Mesothelial cell of epicardium (in vitro differentiated cells): ENCODE measurements at regions not wholly inside any gene's neighbourhood (a gene's known extent, or its start where the extent isn't known, plus 50 kb on each side); places are given as distances from the start of the nearest gene placed in this dataset.

ENCODE experiments used
- DNase-seq, 2 experiments: peaks; one replicate each; pipeline ENCODE4 v3.0.0; 2021; ENCODE audit warnings: low spot score in 2 of 2; ENCODE audit not compliant: unreplicated experiment in 2 of 2
- H3K27ac Mint-ChIP-seq: 2 replicates; pipeline ENCODE4 v1.8.0; 2021; ENCODE audit warnings: mixed read lengths
- H3K27me3 Mint-ChIP-seq: 2 replicates; pipeline ENCODE4 v1.8.0; 2021; ENCODE audit warnings: low read depth, mixed read lengths
- H3K36me3 Mint-ChIP-seq: 2 replicates; pipeline ENCODE4 v1.8.0; 2021; ENCODE audit warnings: mixed read lengths
- H3K4me1 Mint-ChIP-seq: 2 replicates; pipeline ENCODE4 v1.8.0; 2021; ENCODE audit warnings: mixed read lengths
- H3K4me3 Mint-ChIP-seq: 2 replicates; pipeline ENCODE4 v1.8.0; 2021; ENCODE audit warnings: mild to moderate bottlenecking, moderate library complexity, mixed read lengths
- H3K9me3 Mint-ChIP-seq: 2 replicates; pipeline ENCODE4 v1.8.0; 2021; ENCODE audit warnings: mixed read lengths
- TF ChIP-seq, protein P1 (sequence below): fragments of 200-600 bp; sonication (generic); IDR thresholded peaks from one replicate; pipeline ENCODE4 v1.5.0; 2021; ENCODE audit warnings: antibody characterized with exemption; ENCODE audit not compliant: unreplicated experiment

DNA sequence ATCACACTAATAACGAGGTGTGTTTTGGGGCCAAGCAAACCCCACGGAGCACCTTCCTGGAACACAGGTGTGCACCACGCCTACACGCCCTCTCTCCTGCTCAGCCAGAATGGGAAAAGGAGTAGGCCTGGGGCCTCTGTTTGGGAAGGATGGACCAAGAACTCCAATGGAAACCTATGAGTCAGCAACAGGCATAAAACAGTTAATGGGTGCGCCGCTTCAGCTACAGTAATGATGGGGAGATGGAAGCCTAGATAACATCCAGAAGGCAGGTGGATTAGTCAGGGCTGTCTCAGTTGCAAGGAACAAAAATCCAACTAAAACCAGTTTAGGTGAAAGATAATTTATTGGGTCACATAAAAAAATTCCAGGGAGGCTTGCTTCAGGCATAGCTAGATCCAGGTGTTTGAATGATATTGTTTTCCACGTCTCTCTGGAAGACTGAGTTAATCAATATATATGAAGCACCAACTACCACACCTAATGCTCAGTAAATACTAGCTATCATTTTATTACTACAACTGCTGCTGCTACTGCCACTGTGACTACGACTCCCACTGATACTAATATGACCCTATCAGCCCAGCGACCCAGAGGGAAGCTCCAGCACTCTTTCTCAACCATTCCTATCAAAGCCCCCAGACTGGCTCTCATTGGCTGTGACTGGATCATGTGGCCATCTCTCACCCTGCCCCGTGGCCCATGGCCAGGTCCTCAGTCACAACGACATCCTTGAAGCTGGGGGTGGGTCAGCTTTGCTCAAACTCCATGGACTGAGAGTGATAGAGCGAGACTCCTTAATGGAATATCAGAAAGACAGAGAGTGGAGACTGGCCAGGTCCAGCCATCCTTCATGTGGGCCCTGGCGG lies 155.2 kb upstream of the PTPN1 start:
- H3K4me3 Mint-ChIP-seq, result no peak overlapping the region
- no peak overlapping the region for H3K27ac Mint-ChIP-seq
- no peaks in the 10 kb centered on the region for H3K36me3 Mint-ChIP-seq

GRCh38 chr20:50355590-50356524 lies 154.3 kb upstream of the PTPN1 start:
- H3K27ac Mint-ChIP-seq, result no peak overlapping the region
- TF ChIP-seq, protein P1, sequence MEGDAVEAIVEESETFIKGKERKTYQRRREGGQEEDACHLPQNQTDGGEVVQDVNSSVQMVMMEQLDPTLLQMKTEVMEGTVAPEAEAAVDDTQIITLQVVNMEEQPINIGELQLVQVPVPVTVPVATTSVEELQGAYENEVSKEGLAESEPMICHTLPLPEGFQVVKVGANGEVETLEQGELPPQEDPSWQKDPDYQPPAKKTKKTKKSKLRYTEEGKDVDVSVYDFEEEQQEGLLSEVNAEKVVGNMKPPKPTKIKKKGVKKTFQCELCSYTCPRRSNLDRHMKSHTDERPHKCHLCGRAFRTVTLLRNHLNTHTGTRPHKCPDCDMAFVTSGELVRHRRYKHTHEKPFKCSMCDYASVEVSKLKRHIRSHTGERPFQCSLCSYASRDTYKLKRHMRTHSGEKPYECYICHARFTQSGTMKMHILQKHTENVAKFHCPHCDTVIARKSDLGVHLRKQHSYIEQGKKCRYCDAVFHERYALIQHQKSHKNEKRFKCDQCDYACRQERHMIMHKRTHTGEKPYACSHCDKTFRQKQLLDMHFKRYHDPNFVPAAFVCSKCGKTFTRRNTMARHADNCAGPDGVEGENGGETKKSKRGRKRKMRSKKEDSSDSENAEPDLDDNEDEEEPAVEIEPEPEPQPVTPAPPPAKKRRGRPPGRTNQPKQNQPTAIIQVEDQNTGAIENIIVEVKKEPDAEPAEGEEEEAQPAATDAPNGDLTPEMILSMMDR, result no peak

More for the DNA sequence above, 155.2 kb upstream of the PTPN1 start:
- H3K27me3 Mint-ChIP-seq, result no peaks in the 10 kb centered on the region
- TF ChIP-seq, protein P1, result no peak
- no peaks in the 10 kb centered on the region for H3K9me3 Mint-ChIP-seq
- no peak for DNase-seq
- H3K4me1 Mint-ChIP-seq, result peaks cover 6% of the 10 kb centered on the region

GRCh38 chr20:50356525-50356885 lies 153.7 kb upstream of the PTPN1 start:
- Mint-ChIP-seq H3K27me3 (no peaks in the 10 kb centered on the region), H3K27ac (no peak overlapping the region), H3K4me1 (peaks cover 17% of the 10 kb centered on the region), H3K4me3 (no peak overlapping the region), H3K36me3 (no peaks in the 10 kb centered on the region), H3K9me3 (no peaks in the 10 kb centered on the region)
- TF ChIP-seq, protein P1, result no peak
- no peak for DNase-seq

More at GRCh38 chr20:50355590-50356524, 154.3 kb upstream of the PTPN1 start:
- Mint-ChIP-seq H3K36me3 (no peaks in the 10 kb centered on the region), H3K4me3 (no peak overlapping the region), H3K27me3 (no peaks in the 10 kb centered on the region), H3K9me3 (no peaks in the 10 kb centered on the region), H3K4me1 (peaks cover 14% of the 10 kb centered on the region)
- DNase-seq, result no peak

DNA sequence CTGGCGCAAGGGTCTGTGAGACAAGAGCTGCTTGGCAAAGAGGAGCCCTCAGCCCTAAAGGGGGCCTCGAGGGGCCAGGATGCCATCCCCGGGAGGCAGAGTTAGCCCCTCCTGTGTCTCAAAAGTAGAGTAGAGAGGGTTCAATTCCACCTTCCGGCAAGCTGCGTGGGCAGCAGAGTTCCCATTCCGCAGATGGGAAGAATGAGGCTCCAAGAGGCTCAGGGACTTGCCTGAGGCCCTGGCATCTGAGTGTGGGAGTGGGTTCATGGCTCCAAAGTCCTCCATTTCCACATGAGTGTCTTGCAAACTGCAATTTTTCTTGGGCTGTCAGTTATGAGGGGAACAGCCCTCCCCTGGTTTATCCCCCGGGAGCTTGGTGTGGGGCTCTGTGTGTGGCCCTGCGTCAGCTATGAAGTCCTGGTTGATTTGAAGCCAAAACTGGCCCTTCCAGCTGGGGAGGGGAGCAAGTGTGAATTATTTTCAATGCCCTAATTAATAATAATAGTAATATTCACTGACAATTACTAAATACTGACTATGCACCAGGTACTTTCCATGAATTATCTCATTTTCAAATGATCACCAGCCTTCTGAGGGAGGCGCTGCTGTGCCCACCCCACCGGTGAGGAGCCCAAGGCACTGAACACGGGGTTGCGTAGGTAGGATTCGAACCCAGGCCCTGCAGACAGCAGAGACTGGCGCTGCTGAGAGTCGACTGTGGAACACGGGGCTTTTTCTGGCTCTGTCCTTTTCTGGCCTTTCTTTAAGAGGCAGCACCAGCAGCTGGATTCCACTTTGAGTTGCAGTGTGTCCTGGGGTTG lies 153.0 kb upstream of the PTPN1 start:
- TF ChIP-seq, protein P1, result no peak
- no peaks in the 10 kb centered on the region for H3K9me3 Mint-ChIP-seq
- peaks cover 17% of the 10 kb centered on the region for H3K4me1 Mint-ChIP-seq
- no peaks in the 10 kb centered on the region for H3K36me3 Mint-ChIP-seq
- no peak overlapping the region for H3K27ac Mint-ChIP-seq
- H3K4me3 Mint-ChIP-seq, result no peak overlapping the region
- H3K27me3 Mint-ChIP-seq, result no peaks in the 10 kb centered on the region
- no peak for DNase-seq

- Mint-ChIP-seq H3K9me3 (no peaks in the 10 kb centered on the region), H3K27ac (no peak overlapping the region), H3K4me1 (peaks cover 17% of the 10 kb centered on the region), H3K4me3 (no peak overlapping the region), H3K36me3 (no peaks in the 10 kb centered on the region), H3K27me3 (no peaks in the 10 kb centered on the region)
- no peak for DNase-seq
- TF ChIP-seq, protein P1, result no peak
Measured at GRCh38 chr20:50357783-50358161, 152.4 kb upstream of the PTPN1 start.
